ENCODE measurements at regions not wholly inside any gene's neighbourhood (a gene's known extent, or its start where the extent isn't known, plus 50 kb on each side); places are given as distances from the start of the nearest gene placed in this dataset.

DNA sequence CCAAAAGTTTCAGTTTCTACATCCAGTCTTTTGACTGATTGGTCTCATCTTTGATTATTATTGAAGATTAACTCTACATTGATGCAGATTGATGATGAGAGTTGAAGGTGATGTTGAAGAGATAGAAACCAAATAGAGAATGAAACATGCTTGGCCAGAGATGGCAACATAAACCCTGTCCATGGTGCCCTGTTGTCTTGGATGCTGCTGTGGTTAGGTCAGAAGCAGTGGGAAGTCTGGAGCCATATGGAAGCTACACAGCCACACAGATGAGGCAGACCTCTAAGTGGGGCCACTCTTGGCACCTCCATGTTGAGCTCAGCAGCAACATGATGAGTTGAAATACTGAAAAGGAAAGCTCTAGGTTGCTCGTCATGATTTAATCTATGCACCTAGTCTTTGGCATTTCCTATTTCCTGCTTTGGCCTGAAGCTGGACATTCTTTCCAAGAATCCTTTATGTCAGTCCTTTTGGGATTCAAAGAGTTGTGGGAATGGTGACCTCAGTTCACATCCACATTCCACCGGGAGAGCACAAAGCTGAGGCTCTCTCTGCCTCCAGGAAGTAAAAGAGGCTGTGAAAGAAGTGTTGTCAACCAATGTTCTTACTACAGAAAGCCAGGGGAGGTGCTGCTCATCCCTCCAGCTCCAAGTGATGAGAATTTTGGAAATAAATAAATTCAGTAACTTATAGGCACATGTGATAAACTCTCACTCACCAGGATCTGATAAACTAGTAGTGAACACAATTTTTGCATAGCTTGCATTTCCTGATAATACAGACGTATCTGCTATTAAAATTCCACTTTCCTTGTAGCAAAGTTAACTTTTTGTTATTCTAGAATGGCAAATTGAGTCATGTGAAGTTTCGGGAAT, 127.7 kb upstream of the MAF start:
- TF ChIP-seq CTCF (conservative IDR thresholded peaks at IDR 0.05): no peak
- no peak for TF ChIP-seq ZFX (IDR thresholded peaks at IDR 0.05)

Measured in C4-2B (cell line).